ENCODE measurements at regions not wholly inside any gene's neighbourhood (a gene's known extent, or its start where the extent isn't known, plus 50 kb on each side); places are given as distances from the start of the nearest gene placed in this dataset.
"Not testable (repeated sequence)": the region's sequence is repeated elsewhere in the genome, so short reads cannot be mapped to it uniquely, and the experiment has no call there.

GRCh38 chr2:129481306-129482219, 497.9 kb upstream of the RAB6C start:
- no peak overlapping the region for H3K27ac ChIP-seq (ENCODE audit: low read depth)
- no peaks in the 10 kb centered on the region for H3K4me1 ChIP-seq (ENCODE audit: insufficient read depth)
- no peaks in the 10 kb centered on the region for H3K36me3 ChIP-seq (ENCODE audit: insufficient read depth)
- DNase-seq (ENCODE audit: extremely low spot score): no peak
- WGBS: 81% methylated on average over 7 of the region's 7 CpGs
- no peak overlapping the region for H3K4me3 ChIP-seq (ENCODE audit: low read depth, low read length)

- DNase-seq (ENCODE audit: extremely low spot score): no peak
- H3K4me3 ChIP-seq (ENCODE audit: low read depth, low read length): no peak overlapping the region
- no peaks in the 10 kb centered on the region for H3K36me3 ChIP-seq (ENCODE audit: insufficient read depth)
- WGBS: 89% methylated on average over 6 of the region's 6 CpGs
- H3K27ac ChIP-seq (ENCODE audit: low read depth): no peak overlapping the region
- H3K4me1 ChIP-seq (ENCODE audit: insufficient read depth): no peaks in the 10 kb centered on the region
Measured at GRCh38 chr2:129482626-129483025, 496.8 kb upstream of the RAB6C start.

- no peaks in the 10 kb centered on the region for H3K4me1 ChIP-seq (ENCODE audit: insufficient read depth)
- no peak overlapping the region for H3K27ac ChIP-seq (ENCODE audit: low read depth)
- H3K36me3 ChIP-seq (ENCODE audit: insufficient read depth): no peaks in the 10 kb centered on the region
- no peak for DNase-seq (ENCODE audit: extremely low spot score)
- H3K4me3 ChIP-seq (ENCODE audit: low read depth, low read length): no peak overlapping the region
- WGBS: 76% methylated on average over 4 of the region's 4 CpGs
Measured at GRCh38 chr2:129483366-129483765, 496.1 kb upstream of the RAB6C start.

- Histone ChIP-seq H3K27ac (ENCODE audit: low read depth) (no peak overlapping the region), H3K4me1 (ENCODE audit: insufficient read depth) (no peaks in the 10 kb centered on the region), H3K4me3 (ENCODE audit: low read depth, low read length) (no peak overlapping the region), H3K36me3 (ENCODE audit: insufficient read depth) (no peaks in the 10 kb centered on the region)
- DNase-seq (ENCODE audit: extremely low spot score): no peak
- 74% methylated on average over 10 of the region's 10 CpGs for WGBS
Measured at GRCh38 chr2:129484999-129485897, 494.2 kb upstream of the RAB6C start.

GRCh38 chr2:129488376-129488775, 491.1 kb upstream of the RAB6C start:
- Histone ChIP-seq H3K36me3 (ENCODE audit: insufficient read depth) (no peaks in the 10 kb centered on the region), H3K27ac (ENCODE audit: low read depth) (no peak overlapping the region), H3K4me1 (ENCODE audit: insufficient read depth) (no peaks in the 10 kb centered on the region), H3K4me3 (ENCODE audit: low read depth, low read length) (no peak overlapping the region)
- WGBS: 88% methylated on average over 4 of the region's 4 CpGs
- DNase-seq (ENCODE audit: extremely low spot score): no peak

GRCh38 chr2:129490641-129491040, 488.8 kb upstream of the RAB6C start:
- no peak overlapping the region for H3K27ac ChIP-seq (ENCODE audit: low read depth)
- H3K4me3 ChIP-seq (ENCODE audit: low read depth, low read length): no peak overlapping the region
- H3K4me1 ChIP-seq (ENCODE audit: insufficient read depth): no peaks in the 10 kb centered on the region
- WGBS: 77% methylated on average over 7 of the region's 7 CpGs
- no peaks in the 10 kb centered on the region for H3K36me3 ChIP-seq (ENCODE audit: insufficient read depth)
- no peak for DNase-seq (ENCODE audit: extremely low spot score)

- no peak for DNase-seq (ENCODE audit: extremely low spot score)
- 33% methylated on average over 2 of the region's 2 CpGs for WGBS
- H3K27ac ChIP-seq (ENCODE audit: low read depth): no peak overlapping the region
- H3K36me3 ChIP-seq (ENCODE audit: insufficient read depth): no peaks in the 10 kb centered on the region
- no peak overlapping the region for H3K4me3 ChIP-seq (ENCODE audit: low read depth, low read length)
- no peaks in the 10 kb centered on the region for H3K4me1 ChIP-seq (ENCODE audit: insufficient read depth)
Measured at GRCh38 chr2:129491308-129491707, 488.2 kb upstream of the RAB6C start.

- DNase-seq (ENCODE audit: extremely low spot score): no peak
- Histone ChIP-seq H3K36me3 (ENCODE audit: insufficient read depth) (no peaks in the 10 kb centered on the region), H3K4me1 (ENCODE audit: insufficient read depth) (no peaks in the 10 kb centered on the region), H3K4me3 (ENCODE audit: low read depth, low read length) (no peak overlapping the region), H3K27ac (ENCODE audit: low read depth) (no peak overlapping the region)
- 82% methylated on average over 4 of the region's 4 CpGs for WGBS
Measured at GRCh38 chr2:129492548-129492947, 486.9 kb upstream of the RAB6C start.

GRCh38 chr2:129499747-129500146, 479.7 kb upstream of the RAB6C start:
- no peaks in the 10 kb centered on the region for H3K4me1 ChIP-seq (ENCODE audit: insufficient read depth)
- H3K27ac ChIP-seq (ENCODE audit: low read depth): no peak overlapping the region
- DNase-seq (ENCODE audit: extremely low spot score): no peak
- no peaks in the 10 kb centered on the region for H3K36me3 ChIP-seq (ENCODE audit: insufficient read depth)
- H3K4me3 ChIP-seq (ENCODE audit: low read depth, low read length): no peak overlapping the region
- 46% methylated on average over 2 of the region's 2 CpGs for WGBS

GRCh38 chr2:129502781-129503180, 476.7 kb upstream of the RAB6C start:
- Histone ChIP-seq H3K27ac (ENCODE audit: low read depth) (no peak overlapping the region), H3K36me3 (ENCODE audit: insufficient read depth) (no peaks in the 10 kb centered on the region), H3K4me1 (ENCODE audit: insufficient read depth) (no peaks in the 10 kb centered on the region), H3K4me3 (ENCODE audit: low read depth, low read length) (no peak overlapping the region)
- 41% methylated on average over 4 of the region's 4 CpGs for WGBS
- no peak for DNase-seq (ENCODE audit: extremely low spot score)

GRCh38 chr2:129504646-129505045, 474.8 kb upstream of the RAB6C start:
- Histone ChIP-seq H3K4me1 (ENCODE audit: insufficient read depth) (no peaks in the 10 kb centered on the region), H3K4me3 (ENCODE audit: low read depth, low read length) (no peak overlapping the region), H3K27ac (ENCODE audit: low read depth) (no peak overlapping the region), H3K36me3 (ENCODE audit: insufficient read depth) (no peaks in the 10 kb centered on the region)
- WGBS: 79% methylated on average over 3 of the region's 3 CpGs
- no peak for DNase-seq (ENCODE audit: extremely low spot score)

- 50% methylated on average over 4 of the region's 4 CpGs for WGBS
- Histone ChIP-seq H3K4me3 (ENCODE audit: low read depth, low read length) (no peak overlapping the region), H3K4me1 (ENCODE audit: insufficient read depth) (no peaks in the 10 kb centered on the region), H3K36me3 (ENCODE audit: insufficient read depth) (no peaks in the 10 kb centered on the region), H3K27ac (ENCODE audit: low read depth) (no peak overlapping the region)
- no peak for DNase-seq (ENCODE audit: extremely low spot score)
Measured at GRCh38 chr2:129518937-129519336, 460.5 kb upstream of the RAB6C start.

GRCh38 chr2:129532158-129532557, 447.3 kb upstream of the RAB6C start:
- not testable (repeated sequence) for H3K4me1 ChIP-seq (ENCODE audit: insufficient read depth); DNase-seq (ENCODE audit: extremely low spot score); H3K4me3 ChIP-seq (ENCODE audit: low read depth, low read length); H3K36me3 ChIP-seq (ENCODE audit: insufficient read depth); H3K27ac ChIP-seq (ENCODE audit: low read depth)
- 94% methylated on average over 9 of the region's 9 CpGs for WGBS

GRCh38 chr2:129548880-129549279, 430.6 kb upstream of the RAB6C start:
- 69% methylated on average over 3 of the region's 3 CpGs for WGBS
- DNase-seq (ENCODE audit: extremely low spot score): no peak
- Histone ChIP-seq H3K27ac (ENCODE audit: low read depth) (no peak overlapping the region), H3K36me3 (ENCODE audit: insufficient read depth) (no peaks in the 10 kb centered on the region), H3K4me1 (ENCODE audit: insufficient read depth) (no peaks in the 10 kb centered on the region), H3K4me3 (ENCODE audit: low read depth, low read length) (no peak overlapping the region)

Data from urinary bladder (tissue), 3 donors.